Prostate gland (tissue), 2 donors: ENCODE measurements at regions not wholly inside any gene's neighbourhood (a gene's known extent, or its start where the extent isn't known, plus 50 kb on each side); places are given as distances from the start of the nearest gene placed in this dataset.

Experiments used
- DNase-seq: peaks from one replicate; pipeline ENCODE4 v3.0.0-alpha.2; 2019; ENCODE audit warnings: low spot score
- H3K27ac ChIP-seq, 2 donors: fragments of 200-600 bp; sonication (generic); 2 replicates each; pipeline ENCODE4 v1.5.1; 2017 to 2019
- H3K27me3 ChIP-seq: fragments of 200-600 bp; sonication (generic); replicated peaks from 2 replicates; pipeline ENCODE4 v1.5.1; 2019; ENCODE audit not compliant: insufficient read depth
- H3K36me3 ChIP-seq, 2 donors: fragments of 200-600 bp; sonication (generic); 1 replicate in 1 of 2; 2 replicates in 1 of 2; pipeline versions ENCODE4 v1.5.1 to v1.8.1; 2017 to 2019
- H3K4me1 ChIP-seq: fragments of 200-600 bp; sonication (generic); replicated peaks from 2 replicates; pipeline ENCODE4 v1.5.1; 2019
- H3K4me3 ChIP-seq, 2 donors: fragments of 200-600 bp; sonication (generic); 2 replicates each; pipeline ENCODE4 v1.5.1; 2017 to 2019
- H3K9me3 ChIP-seq: fragments of 200-600 bp; sonication (generic); 2 replicates; pipeline ENCODE4 v1.5.1; 2017
- CTCF ChIP-seq, 4 experiments: fragments of 200-600 bp in 2 of 4; fragments of 450-650 bp in 2 of 4; sonication (generic) in 2 of 4; IDR thresholded peaks; 1 replicate in 3 of 4; 2 replicates in 1 of 4; pipeline ENCODE4 v1.5.1; 2016 to 2019; ENCODE audit warnings: antibody characterized with exemption in 4 of 4, mild to moderate bottlenecking in 2 of 4, moderate library complexity in 2 of 4
- POLR2A ChIP-seq: fragments of 450-650 bp; IDR thresholded peaks from one replicate; pipeline ENCODE4 v1.6.1; 2016; ENCODE audit warnings: antibody characterized with exemption, mild to moderate bottlenecking
- POLR2AphosphoS5 ChIP-seq: sonication (generic); formaldehyde crosslinking; IDR thresholded peaks from one replicate; pipeline ENCODE4 v1.6.1; 2017; ENCODE audit warnings: antibody characterized with exemption
- WGBS: methylation state at CpG from one replicate; pipeline ENCODE4 v1.1.5; 2018; 5-methylcytosine and 5-hydroxymethylcytosine counted together
- intact Hi-C: fragments of 100-400 bp; cut with DNase I; formaldehyde crosslinking; loops from one replicate; pipeline ENCODE4 v1.14.2; 2022

GRCh38 chr11:45541693-45542434, 123.6 kb downstream of the CHST1 start:
- no peaks in the 10 kb centered on the region for H3K27me3 ChIP-seq
- 64% methylated on average over 10 of the region's 10 CpGs for WGBS
- H3K36me3 ChIP-seq: no peaks in the 10 kb centered on the region
- H3K9me3 ChIP-seq: no peaks in the 10 kb centered on the region
- intact Hi-C loops: no loop called here
- no peak for TF ChIP-seq POLR2AphosphoS5
- no peak for TF ChIP-seq CTCF (IDR thresholded peaks at IDR 0.05)
- TF ChIP-seq POLR2A: no peak
- no peak for DNase-seq
- no peaks in the 10 kb centered on the region for H3K4me1 ChIP-seq
- H3K4me3 ChIP-seq: no peak overlapping the region
- H3K27ac ChIP-seq: no peak overlapping the region

- no peaks in the 10 kb centered on the region for H3K27me3 ChIP-seq
- intact Hi-C loops: loop anchor here (5.0 to 10.0 kb wide), 2 partner anchors 113 to 236 kb away; no protein-coding TSS in a partner anchor
- H3K27ac ChIP-seq: no peak overlapping the region
- no peaks in the 10 kb centered on the region for H3K36me3 ChIP-seq
- no peak for DNase-seq
- no peak for TF ChIP-seq POLR2A
- TF ChIP-seq POLR2AphosphoS5: no peak
- no peak for TF ChIP-seq CTCF (IDR thresholded peaks at IDR 0.05)
- WGBS: 37% methylated on average over 2 of the region's 2 CpGs
- H3K9me3 ChIP-seq: no peaks in the 10 kb centered on the region
- H3K4me1 ChIP-seq: no peaks in the 10 kb centered on the region
- no peak overlapping the region for H3K4me3 ChIP-seq
These were observed 126.5 kb downstream of the CHST1 start for GRCh38 chr11:45538939-45539338.

GRCh38 chr11:45538363-45538762, 127.1 kb downstream of the CHST1 start:
- 44% methylated on average over 12 of the region's 12 CpGs for WGBS
- Histone ChIP-seq H3K9me3 (no peaks in the 10 kb centered on the region), H3K4me1 (no peaks in the 10 kb centered on the region), H3K27me3 (no peaks in the 10 kb centered on the region), H3K4me3 (no peak overlapping the region), H3K27ac (no peak overlapping the region), H3K36me3 (no peaks in the 10 kb centered on the region)
- no peak for DNase-seq
- TF ChIP-seq POLR2A (no peak), POLR2AphosphoS5 (no peak)
- intact Hi-C loops: loop anchor here (5.0 to 10.0 kb wide), 2 partner anchors 114 to 236 kb away; no protein-coding TSS in a partner anchor

GRCh38 chr11:45537614-45538013, 127.8 kb downstream of the CHST1 start:
- no peaks in the 10 kb centered on the region for H3K36me3 ChIP-seq
- no peak for DNase-seq
- no peak overlapping the region for H3K27ac ChIP-seq
- H3K4me1 ChIP-seq: no peaks in the 10 kb centered on the region
- H3K27me3 ChIP-seq: no peaks in the 10 kb centered on the region
- H3K9me3 ChIP-seq: no peaks in the 10 kb centered on the region
- intact Hi-C loops: loop anchor here (5.0 to 10.0 kb wide), 2 partner anchors 115 to 237 kb away; no protein-coding TSS in a partner anchor
- H3K4me3 ChIP-seq: no peak overlapping the region
- 76% methylated on average over 3 of the region's 3 CpGs for WGBS
- TF ChIP-seq CTCF (IDR thresholded peaks at IDR 0.05) (no peak), POLR2A (no peak), POLR2AphosphoS5 (no peak)

GRCh38 chr11:45535033-45535432, 130.4 kb downstream of the CHST1 start:
- H3K4me3 ChIP-seq: no peak overlapping the region
- no peaks in the 10 kb centered on the region for H3K36me3 ChIP-seq
- H3K27me3 ChIP-seq: no peaks in the 10 kb centered on the region
- WGBS: 69% methylated on average over 1 of the region's 1 CpG
- no peaks in the 10 kb centered on the region for H3K9me3 ChIP-seq
- H3K27ac ChIP-seq: no peak overlapping the region
- intact Hi-C loops: loop anchor here (5.0 to 10.0 kb wide), 2 partner anchors 117 to 240 kb away; no protein-coding TSS in a partner anchor
- H3K4me1 ChIP-seq: no peaks in the 10 kb centered on the region
- no peak for DNase-seq
- no peak for TF ChIP-seq POLR2A
- TF ChIP-seq POLR2AphosphoS5: no peak

GRCh38 chr11:45534132-45534531, 131.3 kb downstream of the CHST1 start:
- no peaks in the 10 kb centered on the region for H3K36me3 ChIP-seq
- TF ChIP-seq POLR2A (no peak), POLR2AphosphoS5 (no peak), CTCF (IDR thresholded peaks at IDR 0.05) (no peak)
- WGBS: 96% methylated on average over 5 of the region's 5 CpGs
- no peak overlapping the region for H3K4me3 ChIP-seq
- no peaks in the 10 kb centered on the region for H3K27me3 ChIP-seq
- no peak overlapping the region for H3K27ac ChIP-seq
- no peaks in the 10 kb centered on the region for H3K4me1 ChIP-seq
- no peaks in the 10 kb centered on the region for H3K9me3 ChIP-seq
- intact Hi-C loops: loop anchor here (10.0 kb wide), 1 partner anchor 241 kb away; no protein-coding TSS in a partner anchor
- DNase-seq: no peak
